GM18873 (cell line): ENCODE measurements at regions not wholly inside any gene's neighbourhood (a gene's known extent, or its start where the extent isn't known, plus 50 kb on each side); places are given as distances from the start of the nearest gene placed in this dataset.
"Not testable (repeated sequence)": the region's sequence is repeated elsewhere in the genome, so short reads cannot be mapped to it uniquely, and the experiment has no call there.

Experiments
- ATAC-seq: cut with Tn5 transposase; IDR thresholded peaks from one replicate; pipeline ENCODE4 v1.9.1; 2021; ENCODE audit warnings: mild to moderate bottlenecking, moderate library complexity, moderate number of reproducible peaks; ENCODE audit not compliant: unreplicated experiment, low FRiP score

DNA sequence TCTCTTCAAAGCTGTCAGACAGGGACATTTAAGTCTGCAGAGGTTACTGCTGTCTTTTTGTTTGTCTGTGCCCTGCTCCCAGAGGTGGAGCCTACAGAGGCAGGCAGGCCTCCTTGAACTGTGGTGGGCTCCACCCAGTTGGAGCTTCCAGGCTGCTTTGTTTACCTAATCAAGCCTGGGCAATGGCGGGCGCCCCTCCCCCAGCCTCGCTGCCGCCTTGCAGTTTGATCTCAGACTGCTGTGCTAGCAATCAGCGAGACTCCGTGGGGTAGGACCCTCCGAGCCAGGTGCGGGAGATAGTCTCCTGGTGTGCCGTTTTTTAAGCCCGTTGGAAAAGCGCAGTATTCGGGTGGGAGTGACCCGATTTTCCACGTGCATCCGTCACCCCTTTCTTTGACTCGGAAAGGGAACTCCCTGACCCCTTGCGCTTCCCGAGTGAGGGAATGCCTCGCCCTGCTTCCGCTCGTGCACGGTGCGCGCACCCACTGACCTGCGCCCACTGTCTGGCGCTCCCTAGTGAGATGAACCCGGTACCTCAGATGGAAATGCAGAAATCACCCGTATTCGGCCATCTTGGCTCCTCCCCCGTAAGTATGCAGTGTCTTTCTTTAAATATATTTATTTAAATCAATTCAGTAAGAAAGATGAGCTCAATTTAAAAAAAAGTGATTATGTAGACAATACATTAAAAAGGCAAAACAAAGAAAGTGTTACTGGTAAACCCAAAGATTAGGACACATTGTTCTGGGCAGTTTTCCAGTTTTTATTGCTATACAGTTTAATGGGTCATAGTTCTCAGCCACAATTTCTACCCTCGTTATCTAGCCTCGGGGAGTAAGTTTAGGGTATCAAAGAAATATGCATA is 91.2 kb upstream of the GRM7 start:
- ATAC-seq, result not testable (repeated sequence)

DNA sequence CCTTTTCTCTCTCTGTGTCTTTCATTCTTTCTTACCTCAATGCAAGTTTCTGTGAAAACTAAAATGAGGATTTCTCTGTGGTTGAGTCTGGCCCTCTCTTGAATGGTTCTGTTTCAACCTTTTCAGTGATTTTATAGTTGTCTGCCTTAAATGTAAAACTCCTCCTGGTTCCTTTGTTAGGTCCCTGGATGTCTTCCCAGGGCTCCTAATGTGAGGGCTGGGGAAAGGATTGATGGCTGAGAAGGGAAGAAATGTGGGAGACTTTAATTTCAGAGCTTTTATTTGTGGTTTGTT is 90.6 kb upstream of the GRM7 start:
- no peak for ATAC-seq

DNA sequence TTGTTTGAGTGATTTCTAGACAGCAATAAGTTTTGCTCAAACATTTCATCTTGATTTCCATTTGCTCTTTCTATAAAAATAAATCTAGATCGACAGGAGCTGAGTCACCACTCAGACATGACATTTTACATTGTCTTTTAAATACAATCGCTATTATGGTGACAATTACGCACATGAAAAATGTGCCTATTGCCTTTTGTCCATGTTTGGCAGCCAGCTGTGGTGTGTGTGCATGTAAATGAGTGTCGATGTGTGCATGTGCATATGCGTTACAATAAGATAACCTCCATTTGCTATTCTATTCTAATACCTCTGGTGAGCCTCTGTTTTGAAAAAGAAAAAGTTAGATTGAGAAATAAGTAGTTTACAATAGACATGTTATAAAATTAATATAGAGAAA is 89.7 kb upstream of the GRM7 start:
- ATAC-seq, result no peak

DNA sequence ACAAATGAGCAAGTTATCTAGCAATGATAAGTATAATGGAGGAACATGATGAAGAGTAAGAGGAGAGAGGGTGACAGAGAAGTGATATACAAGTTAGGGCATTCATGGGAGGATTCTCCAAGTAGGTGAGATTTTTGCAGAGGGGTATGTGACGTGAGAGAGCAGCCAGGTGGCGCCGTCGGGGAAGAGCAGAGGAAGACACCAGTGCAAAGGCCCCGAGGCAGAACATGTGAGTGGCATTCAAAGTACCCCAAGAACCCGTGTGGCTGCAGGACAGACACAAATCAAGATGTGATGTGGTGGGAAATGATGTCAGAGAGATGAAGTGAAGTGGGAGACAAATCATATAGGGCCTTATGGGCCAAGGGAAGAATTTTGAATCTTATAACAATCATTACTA is 81.8 kb upstream of the GRM7 start:
- no peak for ATAC-seq

DNA sequence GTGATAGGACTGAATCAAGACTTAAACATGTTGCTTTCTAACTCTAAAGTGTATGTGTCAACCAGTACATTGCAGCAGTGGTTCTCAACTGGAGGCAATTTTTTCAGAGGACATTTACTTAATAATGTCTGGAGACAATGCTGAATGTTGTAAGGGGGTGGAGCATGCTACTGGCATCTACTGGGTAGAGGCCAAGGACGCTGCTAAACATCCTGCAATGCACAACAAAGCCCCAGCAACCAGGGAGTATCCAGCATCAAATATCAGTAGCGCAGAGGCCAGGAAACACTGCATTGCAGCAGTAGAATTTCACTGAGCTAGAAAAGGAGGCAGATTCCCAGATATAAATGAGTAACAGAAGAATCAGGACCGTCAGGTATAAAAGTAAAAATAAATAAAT is 79.8 kb upstream of the GRM7 start:
- ATAC-seq, result no peak

DNA sequence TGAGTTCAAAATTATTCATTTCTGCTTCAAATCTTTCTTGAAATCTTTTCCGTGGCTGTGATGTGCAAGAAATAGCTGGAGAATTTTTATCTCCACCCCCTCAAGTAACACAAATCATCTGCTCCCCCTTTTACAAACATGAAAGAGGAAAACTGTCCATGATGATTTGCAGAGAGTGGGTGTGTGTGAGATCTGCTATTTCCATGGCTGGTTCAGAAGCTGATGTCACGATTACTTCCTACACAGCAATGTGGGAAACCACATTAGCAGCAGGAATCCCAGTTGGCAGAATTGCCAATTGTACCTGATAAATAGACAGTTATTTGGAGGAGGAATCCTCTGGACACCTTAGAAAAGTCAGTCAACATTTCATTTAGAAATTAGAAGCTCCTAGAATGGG is 75.2 kb upstream of the GRM7 start:
- no peak for ATAC-seq

DNA sequence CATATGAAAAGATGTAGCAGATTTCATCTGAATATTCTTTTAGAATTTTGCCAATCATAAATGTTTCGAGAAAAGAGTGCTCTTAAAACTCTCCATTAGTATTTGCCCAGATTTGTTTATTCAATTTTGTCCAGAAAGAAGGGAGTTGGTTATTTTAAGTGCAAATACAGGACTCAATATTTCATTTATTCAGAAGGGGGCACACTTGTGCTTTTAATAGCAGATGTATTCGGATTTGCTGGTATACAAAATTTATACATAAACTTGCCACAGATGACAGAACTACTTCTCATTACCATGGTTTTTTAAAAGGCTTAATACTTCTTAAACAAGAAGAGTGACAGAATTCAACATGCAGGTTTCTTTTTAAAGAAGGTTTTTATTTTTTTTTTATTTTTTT is 69.8 kb upstream of the GRM7 start:
- no peak for ATAC-seq

DNA sequence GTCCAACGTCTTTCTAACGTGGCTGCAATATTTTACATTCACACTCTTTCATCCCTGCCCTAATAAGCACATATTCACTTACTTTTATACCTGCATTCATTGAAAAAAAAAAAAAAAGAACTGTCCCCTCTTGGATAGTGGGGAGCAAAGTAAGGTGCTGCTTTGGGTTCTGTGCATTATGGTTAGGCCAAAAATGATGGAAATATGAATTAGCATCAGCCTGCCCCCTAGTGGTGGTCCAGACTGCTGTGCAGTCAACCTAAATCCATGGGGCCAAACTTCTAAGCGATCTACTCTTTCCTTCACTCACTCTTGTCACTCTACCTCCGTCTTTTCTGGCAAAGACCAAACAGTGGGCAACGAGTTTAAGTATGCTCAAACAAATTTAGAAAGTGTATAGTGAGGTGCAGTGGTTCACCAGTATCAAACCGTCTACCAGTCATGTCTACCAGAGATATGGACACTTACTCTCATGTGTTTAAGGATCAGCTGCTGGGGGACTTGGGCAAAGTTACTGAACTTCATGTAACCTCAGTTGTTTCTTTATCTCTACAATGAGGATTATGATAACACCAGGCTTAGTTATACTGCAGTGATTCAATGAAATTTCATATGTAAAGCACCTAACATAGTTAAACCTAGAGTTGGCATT is 61.5 kb upstream of the GRM7 start:
- ATAC-seq, result no peak

DNA sequence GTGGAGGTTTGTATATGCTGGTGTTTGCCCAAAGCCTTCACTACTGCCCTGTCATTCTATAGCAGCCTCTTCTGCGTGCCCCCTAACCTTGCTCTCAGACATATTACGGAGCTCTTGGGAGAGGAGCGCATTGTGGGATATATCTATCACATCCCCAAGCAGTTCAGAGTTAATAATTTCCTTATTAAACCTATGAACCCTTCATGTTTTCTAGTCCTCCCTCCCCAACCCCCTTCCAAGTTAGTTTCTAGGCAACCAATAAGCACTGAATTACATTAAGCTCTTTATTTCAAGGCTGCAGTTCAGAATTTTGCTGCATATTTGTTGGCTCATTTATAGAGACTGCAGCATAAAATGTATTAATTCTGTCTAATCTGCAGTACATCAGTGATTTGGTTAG is 57.3 kb upstream of the GRM7 start:
- no peak for ATAC-seq

DNA sequence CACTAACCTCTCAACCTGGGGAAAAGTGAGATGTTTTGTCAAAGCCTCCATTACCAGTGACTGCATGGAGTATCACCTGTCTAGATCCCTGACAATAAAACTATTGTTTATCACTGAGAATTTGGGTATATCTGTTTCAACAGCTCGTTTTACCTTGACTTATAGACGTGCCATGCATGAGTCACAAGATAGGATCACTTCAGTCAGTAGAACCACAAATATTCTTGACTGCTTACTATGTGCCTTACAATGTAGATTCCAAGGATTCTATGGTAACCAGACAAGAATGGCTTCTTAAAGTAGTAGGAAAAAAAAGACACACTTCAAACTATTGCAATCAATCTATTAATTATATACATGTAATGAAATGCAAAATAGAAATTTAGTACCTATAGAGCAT is 55.7 kb upstream of the GRM7 start:
- ATAC-seq, result no peak

DNA sequence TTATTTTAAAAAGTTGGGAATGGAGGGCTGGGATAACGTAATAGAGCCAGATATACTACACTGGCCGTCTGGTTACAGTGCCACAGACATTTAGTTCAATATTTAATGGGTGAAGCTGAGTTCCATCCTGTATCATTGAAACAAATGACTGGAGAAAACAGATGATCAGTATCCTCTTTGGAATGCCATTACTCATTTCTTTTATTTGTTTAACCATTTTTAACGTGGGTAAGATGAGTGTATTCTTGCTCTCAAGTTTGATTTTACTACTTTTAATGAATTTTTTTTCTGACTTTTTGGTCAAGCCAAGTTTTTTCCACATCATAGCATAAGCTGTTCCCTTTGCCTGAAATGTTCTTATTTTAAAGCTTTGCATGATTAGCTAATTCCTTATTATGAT is 53.9 kb upstream of the GRM7 start:
- ATAC-seq, result no peak

DNA sequence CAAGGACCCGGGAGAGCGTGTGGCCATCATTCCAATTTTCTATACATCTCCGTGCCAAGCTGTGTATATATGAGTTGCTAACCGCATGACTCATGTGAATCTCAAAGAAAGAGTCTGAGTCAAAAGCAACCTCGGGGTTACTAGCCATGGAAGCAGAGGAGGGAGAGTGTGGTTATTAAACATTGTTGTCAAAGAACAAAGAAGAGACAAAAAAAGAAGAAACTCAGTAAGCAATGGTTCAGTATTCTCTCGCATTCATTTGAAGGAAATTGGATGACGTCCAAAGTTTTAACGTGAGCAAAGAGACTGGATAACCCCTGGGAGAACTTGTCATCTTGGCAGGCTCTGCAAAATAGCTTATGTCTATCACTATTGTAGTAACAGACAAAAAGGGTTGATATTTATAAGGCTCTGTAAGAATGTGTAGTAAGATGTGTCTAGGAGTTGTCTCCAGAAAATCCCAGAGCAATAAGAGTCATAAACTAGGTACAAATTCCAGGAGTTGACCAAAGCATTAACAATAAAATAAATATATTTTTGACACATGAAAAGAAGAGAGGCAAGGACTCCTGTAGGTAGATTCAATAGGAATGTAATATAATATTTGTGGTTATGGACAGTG is 52.8 kb upstream of the GRM7 start:
- no peak for ATAC-seq

DNA sequence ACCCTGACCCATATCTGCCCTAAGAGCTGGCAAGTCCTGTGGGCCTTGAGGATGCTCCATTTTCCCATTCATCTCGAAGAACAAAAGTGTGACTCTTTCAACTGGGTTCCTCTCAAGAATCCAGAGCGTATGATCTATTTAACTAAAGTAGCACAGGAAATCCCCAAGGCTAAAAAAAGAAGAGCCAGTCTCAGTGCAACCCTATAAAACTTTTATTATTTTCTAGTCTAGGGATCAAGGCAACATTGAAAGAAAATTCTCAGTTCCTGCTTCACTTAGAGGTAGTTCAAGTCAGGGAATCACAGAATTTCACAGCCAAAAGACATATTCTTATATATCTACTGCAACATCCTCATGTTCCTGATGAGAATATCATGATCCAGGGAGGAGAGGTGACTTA is 51.6 kb upstream of the GRM7 start:
- ATAC-seq, result no peak
